BJ (cell line): ENCODE measurements at regions not wholly inside any gene's neighbourhood (a gene's known extent, or its start where the extent isn't known, plus 50 kb on each side); places are given as distances from the start of the nearest gene placed in this dataset.
"Not testable (repeated sequence)": the region's sequence is repeated elsewhere in the genome, so short reads cannot be mapped to it uniquely, and the experiment has no call there.

ENCODE experiments used
- CTCF ChIA-PET: fragments of 350-600 bp; formaldehyde crosslinking; extraction: SDS; loops from one replicate; lab custom pipeline; 2021; ENCODE audit warnings: antibody characterized with exemption, inconsistent platforms; lab: Yijun Ruan, JAX
- POLR2A ChIA-PET: fragments of 300-600 bp; sonication (Branson Sonifier 250); formaldehyde crosslinking; extraction: SDS; loops from one replicate; lab custom pipeline; 2021; ENCODE audit warnings: antibody characterized with exemption; lab: Charles Lee
- DNase-seq: peaks from one replicate; pipeline ENCODE4 v3.0.0-alpha.2; 2011; ENCODE audit warnings: low read depth
- H3K27me3 ChIP-seq: 2 replicates; pipeline ENCODE4 v1.6.0; 2011; ENCODE audit warnings: low read length; ENCODE audit not compliant: control insufficient read depth, insufficient read depth
- H3K36me3 ChIP-seq: 2 replicates; pipeline ENCODE4 v1.5.1; 2011; ENCODE audit warnings: low read length; ENCODE audit not compliant: control insufficient read depth, insufficient read depth
- H3K4me3 ChIP-seq: 2 replicates; pipeline ENCODE4 v1.5.1; 2011; ENCODE audit warnings: low read depth, mild to moderate bottlenecking, control low read depth, low read length
- TF ChIP-seq, protein P1 (sequence below): IDR thresholded peaks from 2 replicates; pipeline ENCODE4 v1.5.1; 2011; ENCODE audit warnings: low read depth, mild to moderate bottlenecking, control low read depth, inconsistent platforms, low read length, moderate library complexity; ENCODE audit not compliant: insufficient read depth

DNA sequence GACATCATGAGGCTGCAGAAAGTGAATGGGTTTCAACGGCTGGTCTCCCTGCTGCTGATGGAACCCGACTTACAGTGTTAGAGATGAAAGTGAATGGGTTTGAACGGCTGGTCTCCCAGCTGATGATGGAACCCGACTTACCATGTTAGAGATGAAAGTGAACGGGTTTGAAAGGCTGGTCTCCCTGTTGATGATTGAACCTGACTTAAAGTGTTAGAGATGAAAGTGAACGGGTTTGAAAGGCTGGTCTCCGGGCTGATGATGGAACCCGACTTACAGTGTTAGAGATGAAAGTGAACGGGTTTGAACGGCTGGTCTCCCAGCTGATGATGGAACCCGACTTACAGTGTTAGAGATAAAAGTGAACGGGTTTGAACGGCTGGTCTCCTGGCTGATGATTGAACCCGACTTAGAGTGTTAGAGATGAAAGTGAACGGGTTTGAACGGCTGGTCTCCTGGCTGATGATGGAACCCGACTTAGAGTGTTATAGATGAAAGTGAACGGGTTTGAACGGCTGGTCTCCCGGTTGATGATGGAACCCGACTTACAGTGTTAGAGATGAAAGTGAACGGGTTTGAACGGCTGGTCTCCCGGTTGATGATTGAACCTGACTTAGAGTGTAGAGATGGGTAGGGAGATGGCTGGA is 76.1 kb upstream of the ALKAL2 start:
- no peaks in the 10 kb centered on the region for H3K36me3 ChIP-seq
- H3K4me3 ChIP-seq = no peak overlapping the region
- DNase-seq = no peak
- H3K27me3 ChIP-seq = no peaks in the 10 kb centered on the region
- TF ChIP-seq, protein P1, sequence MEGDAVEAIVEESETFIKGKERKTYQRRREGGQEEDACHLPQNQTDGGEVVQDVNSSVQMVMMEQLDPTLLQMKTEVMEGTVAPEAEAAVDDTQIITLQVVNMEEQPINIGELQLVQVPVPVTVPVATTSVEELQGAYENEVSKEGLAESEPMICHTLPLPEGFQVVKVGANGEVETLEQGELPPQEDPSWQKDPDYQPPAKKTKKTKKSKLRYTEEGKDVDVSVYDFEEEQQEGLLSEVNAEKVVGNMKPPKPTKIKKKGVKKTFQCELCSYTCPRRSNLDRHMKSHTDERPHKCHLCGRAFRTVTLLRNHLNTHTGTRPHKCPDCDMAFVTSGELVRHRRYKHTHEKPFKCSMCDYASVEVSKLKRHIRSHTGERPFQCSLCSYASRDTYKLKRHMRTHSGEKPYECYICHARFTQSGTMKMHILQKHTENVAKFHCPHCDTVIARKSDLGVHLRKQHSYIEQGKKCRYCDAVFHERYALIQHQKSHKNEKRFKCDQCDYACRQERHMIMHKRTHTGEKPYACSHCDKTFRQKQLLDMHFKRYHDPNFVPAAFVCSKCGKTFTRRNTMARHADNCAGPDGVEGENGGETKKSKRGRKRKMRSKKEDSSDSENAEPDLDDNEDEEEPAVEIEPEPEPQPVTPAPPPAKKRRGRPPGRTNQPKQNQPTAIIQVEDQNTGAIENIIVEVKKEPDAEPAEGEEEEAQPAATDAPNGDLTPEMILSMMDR = no peak
- ChIA-PET CTCF (interaction anchor here (1.1 kb wide), 1 partner anchor 103 kb away, joined by 3 read pairs; no protein-coding TSS in a partner anchor), POLR2A (no interaction called here)

DNA sequence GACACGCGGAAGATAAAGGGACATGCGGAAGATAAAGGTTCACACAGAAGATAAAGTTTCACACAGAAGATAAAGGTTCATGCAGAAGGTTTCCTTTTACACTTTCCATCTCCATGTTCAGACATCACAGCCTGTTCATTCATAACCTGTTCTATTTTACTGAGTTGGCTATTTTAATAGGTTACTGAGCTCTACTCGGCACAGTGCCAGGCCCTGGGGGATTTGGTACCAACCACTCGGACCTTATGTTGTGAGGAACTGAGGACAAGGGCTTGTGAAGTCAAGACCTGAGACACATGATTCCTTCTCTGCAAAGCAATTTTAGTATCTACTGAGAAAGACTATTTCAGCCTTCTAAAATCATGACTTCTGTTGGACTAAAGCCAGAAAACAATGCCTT is 75.0 kb upstream of the ALKAL2 start:
- H3K36me3 ChIP-seq = no peaks in the 10 kb centered on the region
- TF ChIP-seq, protein P1 = no peak
- H3K27me3 ChIP-seq = no peaks in the 10 kb centered on the region
- H3K4me3 ChIP-seq = no peak overlapping the region
- ChIA-PET CTCF (no interaction called here), POLR2A (no interaction called here)
- no peak for DNase-seq

DNA sequence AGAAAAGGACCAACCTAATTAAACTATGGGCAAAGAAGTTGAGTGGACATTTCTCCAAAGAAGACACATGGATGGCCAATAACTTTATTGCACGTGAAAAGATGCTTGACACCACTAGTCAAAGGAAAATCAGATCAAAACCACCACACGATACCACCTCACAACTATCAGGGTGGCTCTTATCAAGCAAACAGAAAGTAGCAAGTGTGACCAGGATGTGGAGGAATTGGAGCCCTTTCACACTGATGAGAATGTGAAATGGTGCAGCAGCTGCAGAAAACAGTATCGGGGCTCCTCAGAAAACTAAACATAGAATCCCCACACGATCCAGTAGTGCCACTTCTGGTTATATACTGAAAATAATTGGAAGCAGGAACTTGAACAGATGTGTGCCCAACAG is 72.2 kb upstream of the ALKAL2 start:
- no peaks in the 10 kb centered on the region for H3K27me3 ChIP-seq
- TF ChIP-seq, protein P1 = no peak
- no peak for DNase-seq
- H3K4me3 ChIP-seq = no peak overlapping the region
- CTCF ChIA-PET = no interaction called here
- H3K36me3 ChIP-seq = no peaks in the 10 kb centered on the region
- POLR2A ChIA-PET = no interaction called here

DNA sequence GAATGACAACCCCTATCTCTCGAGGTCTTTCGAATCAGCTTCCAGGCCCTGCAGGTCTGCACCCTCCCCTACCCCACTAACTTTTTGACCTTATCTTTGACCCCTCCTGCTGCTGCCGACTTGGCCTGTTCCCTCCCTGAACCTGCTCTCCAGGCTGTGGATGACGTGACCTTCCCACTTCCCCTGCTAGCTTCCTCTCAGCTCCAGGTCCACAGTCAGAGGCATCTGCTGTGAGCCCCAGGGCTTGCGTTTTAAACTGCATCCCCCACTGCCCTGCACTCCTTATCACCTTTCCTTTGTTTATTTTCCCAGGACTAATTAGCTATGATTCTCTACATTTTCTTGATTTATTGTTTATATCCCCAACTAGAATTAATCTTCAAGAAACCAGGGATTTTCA is 71.2 kb upstream of the ALKAL2 start:
- TF ChIP-seq, protein P1 = no peak
- ChIA-PET CTCF (no interaction called here), POLR2A (no interaction called here)
- no peak for DNase-seq
- Histone ChIP-seq H3K27me3 (no peaks in the 10 kb centered on the region), H3K36me3 (no peaks in the 10 kb centered on the region), H3K4me3 (no peak overlapping the region)

DNA sequence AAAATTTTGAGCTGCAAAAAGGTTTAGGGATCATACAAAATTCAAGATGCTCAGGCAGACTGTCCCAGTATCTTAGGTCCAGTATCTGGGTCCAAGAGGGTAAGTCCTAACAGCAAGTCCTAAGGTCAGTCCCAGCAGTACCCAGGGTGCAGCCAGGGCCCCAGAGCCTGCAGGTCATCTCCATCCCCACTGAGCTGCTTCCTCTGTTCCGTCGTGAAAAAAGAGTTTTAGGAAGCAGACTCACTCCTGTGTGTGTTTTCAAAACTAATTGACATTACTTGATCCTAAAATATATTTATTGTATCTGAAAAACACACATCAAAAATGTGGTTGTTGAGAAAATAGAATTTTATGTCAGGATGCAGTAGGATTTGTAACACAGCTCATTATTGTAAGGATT is 69.9 kb upstream of the ALKAL2 start:
- no peak for DNase-seq
- CTCF ChIA-PET = no interaction called here
- H3K4me3 ChIP-seq = no peak overlapping the region
- H3K27me3 ChIP-seq = no peaks in the 10 kb centered on the region
- POLR2A ChIA-PET = no interaction called here
- H3K36me3 ChIP-seq = no peaks in the 10 kb centered on the region
- TF ChIP-seq, protein P1 = no peak

DNA sequence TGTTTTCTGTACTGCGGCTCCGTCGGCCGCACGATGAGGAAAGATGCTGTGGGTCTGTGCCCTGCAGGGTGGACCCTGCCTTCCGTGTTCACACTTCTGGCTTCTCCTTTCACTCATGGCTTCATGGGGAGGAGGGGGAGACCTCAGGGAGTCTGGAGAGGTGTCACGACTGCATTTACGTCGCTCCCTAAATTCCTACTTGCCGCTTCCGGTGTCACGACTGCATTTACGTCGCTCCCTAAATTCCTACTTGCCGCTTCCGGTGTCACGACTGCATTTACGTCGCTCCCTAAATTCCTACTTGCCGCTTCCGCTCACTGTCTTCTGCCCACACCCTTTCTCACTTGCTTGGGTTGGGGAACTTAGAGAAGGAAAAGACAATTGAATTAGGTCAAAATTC is 68.4 kb upstream of the ALKAL2 start:
- H3K4me3 ChIP-seq, POLR2A ChIA-PET, H3K27me3 ChIP-seq, H3K36me3 ChIP-seq, DNase-seq, CTCF ChIA-PET: not testable (repeated sequence)
